Upper lobe of right lung (tissue), 1 donor: ENCODE measurements at regions not wholly inside any gene's neighbourhood (a gene's known extent, or its start where the extent isn't known, plus 50 kb on each side); places are given as distances from the start of the nearest gene placed in this dataset.
A peak's percentile ranks its signal among the peaks of the same experiment; 100 is the strongest.

Experiments used
- ATAC-seq: fragments of 200-7000 bp; cut with Tn5 transposase; one replicate; pipeline ENCODE4 v1.9.1; 2020; ENCODE audit warnings: mild to moderate bottlenecking, moderate library complexity
- DNase-seq: peaks from one replicate; pipeline ENCODE4 v3.0.0-alpha.2; 2020
- H3K27ac ChIP-seq: fragments of 200-600 bp; one replicate; pipeline ENCODE4 v1.8.0; 2022
- H3K27me3 ChIP-seq: fragments of 200-600 bp; one replicate; pipeline ENCODE4 v1.8.0; 2022; ENCODE audit warnings: mild to moderate bottlenecking
- H3K36me3 ChIP-seq: fragments of 200-600 bp; one replicate; pipeline ENCODE4 v1.8.0; 2022
- H3K4me1 ChIP-seq: fragments of 200-600 bp; one replicate; pipeline ENCODE4 v1.8.0; 2022
- H3K4me3 ChIP-seq: fragments of 200-600 bp; one replicate; pipeline ENCODE4 v1.8.0; 2022; ENCODE audit warnings: mild to moderate bottlenecking
- H3K9me3 ChIP-seq: fragments of 200-600 bp; one replicate; pipeline ENCODE4 v1.8.0; 2022
- intact Hi-C: fragments of 100-400 bp; cut with DNase I; formaldehyde crosslinking; loops from one replicate; pipeline ENCODE4 v1.11.0; 2022
- TF ChIP-seq, protein P1 (sequence below): fragments of 200-600 bp; IDR thresholded peaks from one replicate; pipeline ENCODE4 v1.8.0; 2022; ENCODE audit warnings: antibody characterized with exemption
- donor health status: DM: no; HTN: yes; CAD: no; lungs with severe emphysema.

GRCh38 chr4:14392378-14392777 is 609.9 kb upstream of the CPEB2 start:
- intact Hi-C loops, result no loop called here
- no peaks in the 10 kb centered on the region for H3K4me1 ChIP-seq
- ATAC-seq (no peak), DNase-seq (no peak)
- H3K27ac ChIP-seq, result no peak overlapping the region
- H3K9me3 ChIP-seq, result no peaks in the 10 kb centered on the region
- no peaks in the 10 kb centered on the region for H3K36me3 ChIP-seq
- H3K4me3 ChIP-seq, result no peak overlapping the region
- TF ChIP-seq, protein P1, sequence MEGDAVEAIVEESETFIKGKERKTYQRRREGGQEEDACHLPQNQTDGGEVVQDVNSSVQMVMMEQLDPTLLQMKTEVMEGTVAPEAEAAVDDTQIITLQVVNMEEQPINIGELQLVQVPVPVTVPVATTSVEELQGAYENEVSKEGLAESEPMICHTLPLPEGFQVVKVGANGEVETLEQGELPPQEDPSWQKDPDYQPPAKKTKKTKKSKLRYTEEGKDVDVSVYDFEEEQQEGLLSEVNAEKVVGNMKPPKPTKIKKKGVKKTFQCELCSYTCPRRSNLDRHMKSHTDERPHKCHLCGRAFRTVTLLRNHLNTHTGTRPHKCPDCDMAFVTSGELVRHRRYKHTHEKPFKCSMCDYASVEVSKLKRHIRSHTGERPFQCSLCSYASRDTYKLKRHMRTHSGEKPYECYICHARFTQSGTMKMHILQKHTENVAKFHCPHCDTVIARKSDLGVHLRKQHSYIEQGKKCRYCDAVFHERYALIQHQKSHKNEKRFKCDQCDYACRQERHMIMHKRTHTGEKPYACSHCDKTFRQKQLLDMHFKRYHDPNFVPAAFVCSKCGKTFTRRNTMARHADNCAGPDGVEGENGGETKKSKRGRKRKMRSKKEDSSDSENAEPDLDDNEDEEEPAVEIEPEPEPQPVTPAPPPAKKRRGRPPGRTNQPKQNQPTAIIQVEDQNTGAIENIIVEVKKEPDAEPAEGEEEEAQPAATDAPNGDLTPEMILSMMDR, result no peak
- no peaks in the 10 kb centered on the region for H3K27me3 ChIP-seq

DNA sequence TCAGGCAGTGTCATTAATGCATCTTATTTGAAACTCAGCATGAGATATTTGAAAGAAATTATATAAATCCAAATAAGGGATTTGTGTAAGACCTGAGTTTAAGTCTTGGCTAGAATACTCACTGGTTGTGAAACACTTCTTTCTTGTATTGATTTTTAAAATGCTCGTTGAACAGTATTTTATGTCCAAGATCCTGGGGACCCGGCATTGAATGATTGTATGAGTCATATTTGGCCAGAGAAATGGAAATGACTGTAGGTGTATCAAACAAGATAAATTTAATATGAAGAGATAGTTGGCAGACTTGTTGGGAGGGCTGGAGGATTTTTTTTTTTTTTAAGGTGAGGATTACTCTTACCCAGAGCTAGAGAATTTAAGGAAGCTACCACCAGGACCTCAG is 606.1 kb upstream of the CPEB2 start:
- intact Hi-C loops, result no loop called here
- DNase-seq (no peak), ATAC-seq (no peak)

DNA sequence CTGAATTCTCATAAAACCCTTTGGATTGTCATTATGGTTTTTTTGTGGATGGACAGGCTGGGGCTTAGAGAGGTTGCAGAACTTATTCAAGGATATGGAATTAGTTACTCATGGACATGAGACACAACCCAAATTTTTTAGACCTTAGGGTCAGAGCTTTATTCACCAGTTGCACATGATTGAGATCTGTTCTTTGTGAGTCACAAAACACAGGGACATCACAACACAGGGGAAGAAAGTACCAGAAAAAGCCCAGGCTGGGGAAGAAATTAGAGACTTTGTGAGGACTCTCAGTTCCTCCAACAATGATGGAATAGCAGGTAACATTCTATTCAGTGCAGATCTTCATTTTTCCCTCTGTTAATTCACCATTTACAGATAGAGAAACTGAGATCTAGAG is 602.4 kb upstream of the CPEB2 start:
- Histone ChIP-seq H3K27ac (no peak overlapping the region), H3K27me3 (no peaks in the 10 kb centered on the region), H3K4me3 (no peak overlapping the region), H3K4me1 (no peaks in the 10 kb centered on the region), H3K9me3 (no peaks in the 10 kb centered on the region), H3K36me3 (no peaks in the 10 kb centered on the region)
- TF ChIP-seq, protein P1, result no peak
- intact Hi-C loops, result no loop called here
- DNase-seq (no peak), ATAC-seq (no peak)

More for the DNA sequence above, 606.1 kb upstream of the CPEB2 start:
- TF ChIP-seq, protein P1, result no peak
- no peaks in the 10 kb centered on the region for H3K4me1 ChIP-seq
- H3K9me3 ChIP-seq, result no peaks in the 10 kb centered on the region
- no peak overlapping the region for H3K27ac ChIP-seq
- no peaks in the 10 kb centered on the region for H3K27me3 ChIP-seq
- H3K4me3 ChIP-seq, result no peak overlapping the region
- H3K36me3 ChIP-seq, result no peaks in the 10 kb centered on the region

- no peaks in the 10 kb centered on the region for H3K9me3 ChIP-seq
- DNase-seq (no peak), ATAC-seq (peak; percentile 51)
- H3K36me3 ChIP-seq, result no peaks in the 10 kb centered on the region
- no peaks in the 10 kb centered on the region for H3K27me3 ChIP-seq
- no peak overlapping the region for H3K4me3 ChIP-seq
- TF ChIP-seq, protein P1, result no peak
- intact Hi-C loops, result no loop called here
- no peak overlapping the region for H3K27ac ChIP-seq
- no peaks in the 10 kb centered on the region for H3K4me1 ChIP-seq
Observed at GRCh38 chr4:14400307-14400706, 602.0 kb upstream of the CPEB2 start.

DNA sequence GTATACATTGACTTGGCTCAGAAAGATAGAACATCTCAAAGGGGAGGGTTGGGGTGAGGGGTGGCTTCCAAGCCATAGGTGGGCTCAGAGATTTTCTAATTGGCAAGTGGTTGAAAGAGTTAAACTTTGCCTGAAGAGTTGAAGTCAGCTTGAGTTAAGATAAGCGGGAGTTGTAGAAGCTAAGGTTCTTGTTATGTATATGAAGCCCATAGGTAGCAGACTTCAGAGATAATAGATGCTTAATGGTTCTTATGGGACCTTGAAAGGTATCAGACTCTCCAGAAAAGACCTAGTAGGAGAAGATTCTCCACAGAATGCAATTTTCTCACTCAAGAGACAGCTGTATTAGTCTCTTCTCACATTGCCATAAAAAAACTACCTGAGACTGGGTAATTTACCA is 599.1 kb upstream of the CPEB2 start:
- no peak for DNase-seq
- TF ChIP-seq, protein P1, result no peak
- Histone ChIP-seq H3K4me1 (no peaks in the 10 kb centered on the region), H3K27me3 (no peaks in the 10 kb centered on the region), H3K9me3 (no peaks in the 10 kb centered on the region), H3K4me3 (no peak overlapping the region), H3K27ac (no peak overlapping the region), H3K36me3 (no peaks in the 10 kb centered on the region)
- no peak for ATAC-seq
- intact Hi-C loops, result no loop called here

DNA sequence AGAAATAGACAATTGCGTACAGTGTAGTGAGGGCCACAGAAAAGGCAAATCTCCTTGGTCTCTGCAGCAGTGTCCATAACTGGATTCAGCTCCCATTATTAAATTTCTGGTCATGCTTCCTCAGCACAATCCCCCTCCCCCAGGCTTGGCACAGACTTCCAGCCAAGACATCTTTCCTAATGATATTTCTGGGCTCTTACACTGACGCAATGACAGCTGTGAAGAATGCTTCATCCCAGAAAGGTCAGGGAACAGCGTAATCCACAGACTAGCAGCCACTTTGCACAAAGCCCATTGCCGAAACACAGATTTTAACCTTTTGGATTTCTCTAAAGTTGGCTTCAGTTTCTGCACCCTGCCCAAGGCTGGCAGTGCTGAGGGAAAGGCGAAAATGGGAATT is 597.6 kb upstream of the CPEB2 start:
- no peaks in the 10 kb centered on the region for H3K9me3 ChIP-seq
- intact Hi-C loops, result no loop called here
- ATAC-seq (no peak), DNase-seq (no peak)
- no peak overlapping the region for H3K4me3 ChIP-seq
- no peaks in the 10 kb centered on the region for H3K4me1 ChIP-seq
- no peaks in the 10 kb centered on the region for H3K27me3 ChIP-seq
- TF ChIP-seq, protein P1, result no peak
- no peaks in the 10 kb centered on the region for H3K36me3 ChIP-seq
- H3K27ac ChIP-seq, result no peak overlapping the region
